GM19025 (cell line): ENCODE measurements at regions not wholly inside any gene's neighbourhood (a gene's known extent, or its start where the extent isn't known, plus 50 kb on each side); places are given as distances from the start of the nearest gene placed in this dataset.
"Not testable (repeated sequence)": the region's sequence is repeated elsewhere in the genome, so short reads cannot be mapped to it uniquely, and the experiment has no call there.

Experiments used
- ATAC-seq: cut with Tn5 transposase; IDR thresholded peaks from one replicate; pipeline ENCODE4 v1.9.1; 2021; ENCODE audit warnings: mild to moderate bottlenecking, low read depth, moderate library complexity; ENCODE audit not compliant: unreplicated experiment

DNA sequence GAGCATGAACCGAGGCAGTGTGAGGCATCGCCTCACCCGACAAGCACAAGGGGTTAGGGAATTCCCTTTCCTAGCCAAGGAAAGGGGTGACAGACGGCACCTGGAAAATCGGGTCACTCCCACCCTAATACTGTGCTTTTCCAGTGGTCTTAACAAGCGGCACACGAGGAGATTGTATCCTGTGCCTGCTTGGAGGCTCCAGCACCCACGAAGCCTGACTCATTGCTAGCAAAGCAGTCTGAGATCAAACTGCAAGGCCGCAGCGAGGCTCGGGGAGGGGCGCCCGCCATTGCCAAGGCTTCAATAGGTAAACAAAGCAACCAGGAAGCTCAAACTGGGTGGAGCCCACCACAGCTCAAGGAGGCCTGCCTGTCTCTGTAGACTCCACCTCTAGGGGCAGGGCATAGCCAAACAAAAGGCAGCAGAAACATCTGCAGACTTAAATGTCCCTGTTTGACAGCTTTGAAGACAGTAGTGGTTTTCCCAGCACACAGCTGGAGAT is 109.0 kb upstream of the IRAK1BP1 start:
- not testable (repeated sequence) for ATAC-seq

DNA sequence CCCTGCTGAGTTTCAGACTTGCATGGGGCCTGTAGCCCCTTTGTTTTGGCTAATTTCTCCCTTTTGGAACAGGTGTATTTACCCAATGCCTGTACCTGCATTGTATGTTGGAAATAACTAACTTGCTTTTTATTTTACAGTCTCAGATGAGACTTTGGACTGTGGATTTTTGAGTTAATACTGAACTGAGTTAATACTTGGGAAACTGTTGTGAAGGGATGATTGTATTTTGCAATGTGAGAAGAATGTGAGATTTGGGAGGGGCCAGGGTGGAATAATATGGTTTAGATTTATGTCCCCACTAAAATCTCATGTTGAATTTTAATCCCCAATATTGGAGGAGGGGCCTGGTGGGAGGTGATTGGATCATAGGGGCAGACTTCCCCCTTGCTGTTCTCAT is 99.1 kb upstream of the IRAK1BP1 start:
- no peak for ATAC-seq

DNA sequence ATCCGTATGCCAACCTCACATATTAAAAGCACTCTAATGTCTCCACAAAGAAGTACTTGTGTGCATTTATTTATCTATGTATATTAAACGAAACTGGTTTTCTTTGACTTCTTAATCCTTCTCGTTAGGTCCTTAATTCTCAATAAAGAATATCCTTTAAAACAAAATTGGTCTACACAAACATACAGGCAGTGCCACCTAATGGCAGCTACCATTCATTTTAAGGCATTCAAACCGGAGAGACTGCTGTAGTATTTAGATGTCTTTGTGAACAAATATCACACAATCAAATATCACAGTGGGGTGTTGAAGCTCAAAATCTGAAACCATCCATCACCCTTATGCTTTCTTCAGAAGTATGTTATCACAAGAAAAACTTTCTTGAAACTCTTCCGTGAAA is 96.6 kb upstream of the IRAK1BP1 start:
- ATAC-seq = no peak

DNA sequence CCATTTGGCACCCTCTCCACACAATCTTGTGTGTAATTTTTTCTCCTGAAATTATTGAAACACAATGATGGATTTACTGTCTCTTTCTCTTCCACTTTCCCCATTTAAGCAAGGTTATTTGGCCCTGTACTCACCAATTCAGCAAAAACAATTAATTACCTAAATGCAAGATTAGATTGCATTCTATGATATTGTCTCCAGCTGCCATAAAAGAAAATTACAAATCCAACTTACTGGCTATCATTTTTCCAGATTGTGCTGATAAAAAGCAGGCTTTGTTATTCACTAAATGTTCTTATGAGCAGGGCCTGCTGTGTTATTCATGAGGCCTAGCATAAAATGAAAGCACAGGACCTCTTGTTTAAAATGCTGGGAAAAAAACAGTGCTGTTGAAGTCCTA is 95.8 kb upstream of the IRAK1BP1 start:
- no peak for ATAC-seq

DNA sequence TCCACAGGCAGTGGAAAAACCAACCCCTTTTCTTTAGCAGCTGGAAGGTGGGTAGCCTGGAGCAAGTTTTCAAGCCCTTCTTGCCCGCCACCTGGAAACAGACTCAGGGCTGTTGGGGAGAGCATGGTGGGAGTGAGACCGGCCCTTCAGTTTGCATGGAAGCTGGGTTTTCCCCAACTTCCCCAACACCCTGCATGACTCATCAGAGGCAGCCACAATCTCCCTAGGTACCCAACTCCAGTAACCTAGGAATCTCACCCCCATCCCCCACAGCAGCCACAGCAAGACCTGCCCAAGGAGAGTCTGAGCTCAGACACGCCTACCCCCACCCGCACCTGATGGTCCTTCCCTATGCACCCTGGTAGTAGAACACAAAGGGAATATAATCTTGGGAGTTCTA is 86.3 kb upstream of the IRAK1BP1 start:
- ATAC-seq = no peak

DNA sequence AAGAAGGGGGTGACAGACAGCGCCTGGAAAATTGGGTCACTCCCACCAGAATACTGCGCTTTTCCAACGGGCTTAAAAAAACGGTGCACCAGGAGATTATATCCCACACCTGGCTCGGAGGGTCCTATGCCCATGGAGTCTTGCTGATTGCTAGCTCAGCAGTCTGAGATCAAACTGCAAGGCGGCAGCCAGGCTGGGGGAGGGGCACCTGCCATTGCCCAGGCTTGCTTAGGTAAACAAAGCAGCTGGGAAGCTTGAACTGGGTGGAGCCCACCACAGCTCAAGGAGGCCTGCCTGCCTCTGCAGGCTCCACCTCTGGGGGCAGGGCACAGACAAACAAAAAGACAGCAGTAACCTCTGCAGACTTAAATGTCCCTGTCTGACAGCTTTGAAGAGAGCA is 84.0 kb upstream of the IRAK1BP1 start:
- not testable (repeated sequence) for ATAC-seq

DNA sequence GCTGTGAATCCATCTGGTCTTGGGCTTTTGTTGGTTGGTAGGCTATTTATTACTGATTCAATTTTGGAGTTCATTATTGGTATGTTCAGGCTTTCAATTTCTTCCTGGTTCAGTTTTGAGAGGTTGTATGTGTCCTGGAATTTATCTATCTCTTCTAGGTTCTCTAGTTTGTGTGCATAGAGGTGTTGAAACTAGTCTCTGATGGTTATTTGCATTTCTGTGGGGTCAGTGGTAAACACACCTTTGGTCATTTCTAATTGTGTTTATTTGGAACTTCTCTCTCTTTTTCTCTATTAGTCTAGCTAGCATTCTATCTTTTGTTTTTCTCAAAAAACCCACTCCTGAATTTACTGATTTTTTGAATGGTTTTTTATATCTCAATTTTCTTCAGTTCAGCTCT is 70.1 kb upstream of the IRAK1BP1 start:
- ATAC-seq = no peak

DNA sequence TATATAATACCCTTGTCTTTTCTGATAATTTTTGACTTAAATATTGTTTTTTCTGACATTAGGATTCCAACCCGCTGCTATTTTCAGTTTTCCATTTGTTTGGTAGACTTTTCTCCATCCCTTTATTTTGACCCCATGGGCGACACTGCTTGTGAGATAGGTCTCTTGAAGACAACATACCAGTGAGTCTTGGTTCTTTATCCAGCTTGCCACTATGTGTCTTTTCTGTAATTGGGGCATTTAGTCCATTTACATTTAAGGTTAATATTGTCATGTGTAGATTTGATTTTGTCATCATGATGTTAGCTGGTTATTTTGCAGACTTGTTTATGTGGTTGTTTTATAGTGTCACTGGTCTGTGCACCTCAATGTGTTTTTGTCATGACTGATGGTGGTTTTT is 67.7 kb upstream of the IRAK1BP1 start:
- ATAC-seq = no peak

DNA sequence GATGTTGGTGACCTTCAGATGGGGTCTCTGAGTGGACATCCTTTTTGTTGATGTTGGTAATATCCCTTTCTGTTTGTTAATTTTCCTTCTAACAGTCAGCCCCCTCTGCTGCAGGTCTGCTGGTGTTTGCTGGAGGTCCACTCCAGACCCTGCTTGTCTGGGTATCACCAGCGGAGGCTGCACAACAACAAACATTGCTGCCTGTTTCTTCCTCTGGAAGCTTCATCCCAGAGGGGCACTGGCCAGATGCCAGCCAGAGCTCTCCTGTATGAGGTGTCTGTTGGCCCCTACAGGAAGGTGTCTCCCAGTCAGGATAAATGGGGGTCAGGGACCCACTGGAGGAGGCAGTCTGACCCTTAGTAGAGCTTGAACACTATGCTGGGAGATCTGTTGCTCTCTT is 60.6 kb upstream of the IRAK1BP1 start:
- not testable (repeated sequence) for ATAC-seq

DNA sequence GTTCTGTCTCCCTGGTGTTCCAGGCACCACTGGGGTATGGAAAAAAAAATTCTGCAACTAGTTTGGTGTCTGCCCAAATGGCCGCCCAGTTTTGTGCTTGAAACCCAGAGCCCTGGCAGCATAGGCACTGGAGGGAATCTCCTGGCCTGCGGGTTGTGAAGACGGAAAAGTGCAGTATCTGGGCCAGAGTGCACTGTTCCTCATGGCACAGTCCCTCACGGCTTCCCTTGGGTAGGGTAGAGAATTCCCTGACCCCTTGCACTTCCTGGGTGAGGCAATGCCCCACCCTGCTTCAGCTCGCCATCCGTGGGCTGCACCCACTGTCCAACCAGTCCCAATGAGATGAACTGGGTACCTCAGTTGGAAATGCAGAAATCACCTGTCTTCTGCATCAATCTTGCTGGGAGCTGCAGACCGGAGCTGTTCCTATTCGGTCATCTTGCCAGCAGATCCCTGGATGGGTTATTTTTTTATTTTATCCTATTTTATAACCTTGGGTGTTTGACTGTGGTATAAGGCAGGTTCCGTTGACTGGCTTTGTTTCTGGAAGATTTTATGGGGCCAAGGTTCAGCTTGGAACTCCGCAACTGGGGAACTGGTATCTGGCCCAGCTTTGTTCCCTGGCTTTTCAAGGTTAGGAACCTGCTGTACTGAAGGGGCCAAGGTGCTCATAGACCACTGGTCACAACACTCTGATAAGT is 59.5 kb upstream of the IRAK1BP1 start:
- not testable (repeated sequence) for ATAC-seq

DNA sequence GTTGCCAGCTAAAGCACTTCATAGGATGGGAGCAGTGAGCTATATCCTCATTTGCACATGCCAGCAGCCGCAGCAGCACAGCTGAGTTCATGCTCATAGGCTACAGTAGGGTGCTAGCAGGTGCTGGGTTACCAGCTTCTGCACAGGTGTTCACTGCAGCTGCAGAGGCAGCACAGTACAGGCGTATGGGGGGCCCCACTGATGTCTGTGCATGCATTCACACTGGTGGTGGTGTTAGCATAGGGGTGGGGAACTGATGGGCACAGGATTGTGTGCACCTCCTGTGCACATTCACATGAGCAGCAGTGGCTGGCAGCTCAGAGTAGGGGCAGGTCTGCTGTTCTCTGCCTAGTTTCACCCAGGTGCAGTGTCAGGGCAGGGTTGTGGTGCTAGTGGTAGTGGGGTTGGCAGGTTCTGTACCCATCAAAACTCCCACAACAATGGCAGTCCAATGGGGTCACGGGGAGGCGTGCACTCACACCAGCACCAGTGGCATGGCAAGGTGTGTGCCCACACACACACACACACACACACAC is 58.9 kb upstream of the IRAK1BP1 start:
- no peak for ATAC-seq

DNA sequence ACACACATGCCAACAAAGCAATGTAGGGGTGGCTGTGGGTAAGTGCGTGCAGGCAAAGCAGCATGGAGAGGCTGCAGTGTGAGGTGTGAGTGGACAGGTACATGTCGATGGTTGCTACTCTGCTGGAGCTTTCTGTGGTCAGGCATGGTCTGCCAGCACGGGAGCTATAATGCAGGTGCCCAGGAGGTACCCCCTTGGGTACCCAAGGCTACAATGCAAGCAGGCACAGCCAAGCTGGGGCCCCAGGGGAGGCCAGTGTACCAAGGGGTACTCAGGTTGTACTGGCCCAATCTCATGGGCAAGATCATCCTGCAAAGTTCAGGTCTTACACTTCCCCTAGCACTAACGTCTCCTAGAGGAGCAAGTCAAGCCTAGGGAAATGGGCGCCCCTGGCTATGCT is 58.4 kb upstream of the IRAK1BP1 start:
- no peak for ATAC-seq

DNA sequence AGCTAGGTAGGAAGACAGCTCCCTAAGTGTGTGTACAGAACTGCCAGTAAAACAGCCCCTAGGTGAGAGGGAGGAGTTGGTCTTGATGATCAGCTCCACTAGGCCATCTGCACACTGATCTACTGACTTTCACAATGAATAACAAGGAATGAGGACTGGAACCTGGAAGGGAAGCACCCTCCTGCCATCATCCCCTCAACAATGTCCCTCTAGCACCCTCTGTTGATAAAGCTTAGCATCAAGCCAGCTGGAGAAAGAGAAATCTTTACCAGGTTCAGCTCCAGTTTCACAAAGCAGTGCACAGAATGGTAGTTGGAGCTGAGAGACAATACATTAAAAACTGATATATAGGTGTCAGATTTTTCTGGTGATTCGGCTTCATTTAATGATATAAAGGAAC is 57.2 kb upstream of the IRAK1BP1 start:
- no peak for ATAC-seq

DNA sequence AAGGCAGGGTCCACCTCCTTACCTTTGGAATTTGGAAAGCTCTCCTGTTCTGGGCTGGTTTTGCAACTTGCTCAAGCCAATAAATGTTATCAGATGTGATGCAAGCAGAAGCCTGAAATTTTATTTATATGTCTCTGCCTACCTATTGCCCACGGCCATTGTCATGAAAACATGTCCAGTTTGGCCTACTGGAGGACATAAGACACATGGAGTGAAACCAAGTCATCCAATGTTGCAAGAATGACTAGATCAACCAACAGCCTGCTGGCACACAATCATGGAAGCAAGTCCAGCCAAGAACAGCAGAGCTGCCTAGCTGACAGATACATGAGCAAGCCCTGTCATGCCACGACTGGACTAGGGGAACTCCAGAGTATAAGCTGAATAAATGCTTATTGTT is 56.7 kb upstream of the IRAK1BP1 start:
- ATAC-seq = no peak
